GM06990 (cell line): ENCODE measurements at regions not wholly inside any gene's neighbourhood (a gene's known extent, or its start where the extent isn't known, plus 50 kb on each side); places are given as distances from the start of the nearest gene placed in this dataset.
"Not testable (repeated sequence)": the region's sequence is repeated elsewhere in the genome, so short reads cannot be mapped to it uniquely, and the experiment has no call there.

Source experiments
- DNase-seq: peaks from one replicate; pipeline ENCODE4 v3.0.0-alpha.2; 2011; ENCODE audit not compliant: insufficient read length; ENCODE audit errors: extremely low read depth
- H3K27me3 ChIP-seq: replicated peaks from 2 replicates; pipeline ENCODE4 v1.6.0; 2011; ENCODE audit warnings: low read length; ENCODE audit not compliant: control insufficient read depth, insufficient read depth
- H3K36me3 ChIP-seq: 2 replicates; pipeline ENCODE4 v1.5.1; 2011; ENCODE audit warnings: low read length; ENCODE audit not compliant: control insufficient read depth, insufficient read depth
- H3K4me3 ChIP-seq: replicated peaks from 2 replicates; pipeline ENCODE4 v1.5.1; 2011; ENCODE audit warnings: low read depth, mild to moderate bottlenecking, control low read depth, low read length
- CTCF ChIP-seq: IDR thresholded peaks from 2 replicates; pipeline ENCODE4 v1.5.1; 2011; ENCODE audit warnings: low read length, control low read depth, mild to moderate bottlenecking, inconsistent platforms; ENCODE audit not compliant: insufficient read depth, poor library complexity, severe bottlenecking

GRCh38 chr10:117627561-117627960, 85.0 kb downstream of the EMX2 start:
- Histone ChIP-seq H3K36me3 (no peaks in the 10 kb centered on the region), H3K27me3 (no peaks in the 10 kb centered on the region), H3K4me3 (no peak overlapping the region)
- DNase-seq, result no peak
- no peak for TF ChIP-seq CTCF

GRCh38 chr10:117629717-117630116, 87.2 kb downstream of the EMX2 start:
- not testable (repeated sequence) for H3K27me3 ChIP-seq, DNase-seq, H3K4me3 ChIP-seq, H3K36me3 ChIP-seq

- H3K4me3 ChIP-seq, result no peak overlapping the region
- no peaks in the 10 kb centered on the region for H3K27me3 ChIP-seq
- TF ChIP-seq CTCF, result no peak
- no peak for DNase-seq
- H3K36me3 ChIP-seq, result no peaks in the 10 kb centered on the region
These were observed 89.0 kb downstream of the EMX2 start for GRCh38 chr10:117631276-117632145.

- TF ChIP-seq CTCF, result no peak
- H3K36me3 ChIP-seq, result no peaks in the 10 kb centered on the region
- no peak for DNase-seq
- H3K27me3 ChIP-seq, result no peaks in the 10 kb centered on the region
- H3K4me3 ChIP-seq, result no peak overlapping the region
These were observed 89.9 kb downstream of the EMX2 start for GRCh38 chr10:117632406-117632805.

GRCh38 chr10:117635826-117636225, 93.3 kb downstream of the EMX2 start:
- H3K36me3 ChIP-seq, result no peaks in the 10 kb centered on the region

More at GRCh38 chr10:117635826-117636225, 93.3 kb downstream of the EMX2 start:
- no peak for TF ChIP-seq CTCF
- DNase-seq, result no peak
- H3K27me3 ChIP-seq, result no peaks in the 10 kb centered on the region
- no peak overlapping the region for H3K4me3 ChIP-seq
